ENCODE measurements at regions not wholly inside any gene's neighbourhood (a gene's known extent, or its start where the extent isn't known, plus 50 kb on each side); places are given as distances from the start of the nearest gene placed in this dataset.
"Not testable (repeated sequence)": the region's sequence is repeated elsewhere in the genome, so short reads cannot be mapped to it uniquely, and the experiment has no call there.

DNA sequence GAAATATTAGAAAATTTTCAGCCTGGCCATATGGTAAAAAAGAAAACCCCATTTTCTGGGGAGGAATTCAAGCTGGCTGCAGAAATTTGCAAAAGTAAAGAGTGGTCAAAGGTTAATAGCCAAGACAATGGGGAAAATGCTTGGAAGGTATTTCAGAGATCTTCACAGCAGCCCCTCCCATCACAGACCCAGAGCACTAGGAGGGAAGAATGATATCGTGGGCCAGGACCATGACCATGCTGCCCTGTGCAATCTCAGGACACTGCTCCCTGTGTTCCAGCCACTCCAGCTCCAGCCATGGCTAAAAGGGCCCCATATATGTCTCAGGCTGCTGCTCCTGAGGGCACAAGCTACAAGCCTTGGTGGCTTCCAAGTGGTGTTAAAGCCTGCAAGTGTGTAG lies 93.9 kb upstream of the AGAP1 start:
- DNase-seq (ENCODE audit: low spot score) = no peak

DNA sequence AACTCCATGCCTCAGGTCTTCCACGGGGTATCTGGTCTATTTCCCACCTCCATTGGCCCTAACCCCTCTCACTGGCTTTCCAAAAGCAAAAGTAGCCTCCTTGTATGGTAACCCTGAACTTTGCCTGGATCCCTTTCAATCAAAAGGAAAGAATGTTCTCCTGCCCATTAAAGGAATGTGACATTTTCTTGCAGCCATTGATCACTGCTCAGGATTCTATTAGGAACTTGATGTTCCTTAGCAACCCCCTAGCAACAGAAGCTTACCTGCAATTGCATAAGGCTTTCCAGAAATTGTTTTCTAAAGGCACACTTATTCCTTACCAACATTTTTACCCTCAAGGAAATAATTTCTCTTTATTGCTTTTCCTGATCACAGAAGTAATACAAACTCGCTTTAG lies 91.4 kb upstream of the AGAP1 start:
- no peak for DNase-seq (ENCODE audit: low spot score)

DNA sequence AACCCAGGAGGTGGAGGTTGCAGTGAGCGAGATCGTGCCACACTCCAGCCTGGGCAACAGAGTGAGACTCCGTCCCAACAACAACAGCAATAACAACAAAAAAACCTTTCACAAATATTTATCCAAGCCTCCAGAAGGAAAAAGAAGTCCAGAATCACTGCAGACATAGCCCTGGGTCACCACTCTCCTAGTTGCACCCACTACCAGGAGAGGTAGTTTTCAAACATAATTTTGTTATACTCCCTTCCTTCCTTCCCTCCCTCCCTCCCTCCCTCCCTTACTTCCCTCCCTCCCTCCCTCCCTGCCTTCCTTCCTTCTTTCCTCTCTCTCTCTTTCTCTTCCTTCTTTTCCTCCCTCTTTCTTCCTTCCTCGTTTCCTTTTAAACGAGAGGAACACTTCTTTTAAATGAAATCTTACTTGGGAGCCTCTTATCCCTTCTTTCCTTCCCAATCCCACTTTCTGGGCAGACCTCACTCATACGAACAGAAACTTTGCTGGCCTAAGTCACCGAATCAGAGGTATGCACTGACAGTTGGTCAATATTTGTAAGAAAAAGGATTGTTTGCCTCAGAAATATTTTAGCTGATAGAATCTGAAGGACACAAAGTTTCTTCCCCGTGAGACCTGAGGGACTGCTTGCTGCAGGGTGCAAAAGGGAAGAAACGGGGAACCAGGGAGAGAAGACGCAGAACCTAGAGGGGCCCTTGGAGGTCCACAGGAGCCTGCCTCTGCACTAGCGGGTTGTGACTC lies 88.1 kb upstream of the AGAP1 start:
- DNase-seq (ENCODE audit: low spot score) = no peak

DNA sequence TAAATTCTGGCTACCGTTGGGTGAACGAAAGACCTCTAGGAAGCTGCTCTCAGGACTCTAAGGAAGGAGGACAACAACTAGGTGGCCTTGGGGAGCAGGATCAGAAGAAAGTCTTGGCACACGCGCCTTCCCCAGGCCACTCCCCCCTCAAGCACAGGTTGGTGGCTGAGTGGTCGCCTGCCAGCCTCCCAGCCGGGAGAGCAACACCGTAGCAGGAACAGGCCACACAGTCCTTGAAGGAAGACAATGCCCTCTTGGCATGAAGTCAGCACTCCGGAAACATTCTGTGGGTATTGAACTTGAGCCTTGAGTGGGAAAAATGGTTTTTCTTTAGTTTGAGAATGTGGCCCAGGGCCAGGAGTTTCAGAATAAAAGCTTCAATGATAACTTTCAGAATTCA lies 87.4 kb upstream of the AGAP1 start:
- DNase-seq (ENCODE audit: low spot score) = no peak

DNA sequence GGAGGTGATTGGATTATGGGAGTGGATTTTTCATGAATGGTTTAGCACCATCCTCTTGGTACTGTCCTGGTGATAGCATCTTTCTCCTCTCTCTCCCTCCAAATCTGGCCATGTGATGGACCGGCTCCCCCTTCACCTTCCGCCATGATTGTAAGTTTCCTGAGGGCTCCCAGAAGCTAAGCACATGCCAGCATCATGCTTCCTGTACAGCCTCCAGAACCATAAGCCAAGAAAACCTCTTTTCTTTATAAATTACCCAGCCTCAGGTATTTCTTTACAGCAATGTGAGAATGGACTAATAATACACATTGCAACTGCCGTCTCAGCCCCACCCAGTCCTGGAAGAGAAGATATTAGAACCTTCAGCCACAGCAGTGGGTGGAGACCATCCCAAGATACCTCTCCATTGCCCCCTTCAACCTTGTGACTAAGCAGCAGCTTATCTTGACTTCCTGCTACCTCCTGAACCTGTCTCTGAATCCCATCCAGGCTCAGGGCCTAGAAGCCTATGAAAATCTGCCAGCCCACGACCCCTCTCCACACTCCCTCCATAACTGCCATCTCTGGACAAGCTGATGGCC lies 81.8 kb upstream of the AGAP1 start:
- DNase-seq (ENCODE audit: low spot score) = no peak

DNA sequence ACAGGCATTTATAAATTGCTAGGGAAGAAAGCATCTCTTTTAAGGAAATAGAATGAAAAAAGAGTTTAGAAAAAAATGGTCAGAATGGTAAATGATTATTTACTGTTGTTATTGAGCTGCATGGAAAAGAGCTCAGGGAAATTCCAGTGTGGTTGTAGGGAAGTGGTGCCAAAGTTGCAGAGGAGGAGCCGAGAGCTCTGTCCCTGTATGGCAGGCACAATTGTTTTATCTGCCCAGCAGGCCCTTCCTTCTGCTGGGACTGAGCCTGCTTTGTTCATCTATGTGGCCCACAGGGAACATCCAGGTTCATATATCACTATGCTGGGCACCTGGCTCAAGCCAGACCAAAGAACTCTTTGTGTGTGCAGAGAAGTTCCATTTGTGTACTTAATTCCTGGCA lies 80.8 kb upstream of the AGAP1 start:
- no peak for DNase-seq (ENCODE audit: low spot score)

DNA sequence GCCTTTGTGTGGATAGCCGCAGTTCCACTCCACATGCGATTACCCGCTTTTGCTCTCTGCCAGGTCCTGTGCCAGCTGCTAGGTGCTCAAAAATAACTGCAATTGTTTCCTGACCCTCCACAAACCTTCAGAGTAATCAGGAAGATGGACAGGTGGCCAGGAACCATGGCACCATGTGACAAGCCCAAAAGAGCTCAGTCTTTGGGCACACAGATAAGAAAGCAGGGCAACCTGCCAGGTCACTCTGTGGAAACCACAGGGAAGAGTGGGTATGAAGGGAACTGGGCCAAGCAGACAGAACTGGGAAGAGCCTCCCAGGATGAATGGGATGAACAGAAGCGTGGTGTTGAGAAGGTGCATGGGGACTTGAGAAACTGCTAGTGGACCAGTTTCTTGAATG lies 79.4 kb upstream of the AGAP1 start:
- DNase-seq (ENCODE audit: low spot score) = no peak

DNA sequence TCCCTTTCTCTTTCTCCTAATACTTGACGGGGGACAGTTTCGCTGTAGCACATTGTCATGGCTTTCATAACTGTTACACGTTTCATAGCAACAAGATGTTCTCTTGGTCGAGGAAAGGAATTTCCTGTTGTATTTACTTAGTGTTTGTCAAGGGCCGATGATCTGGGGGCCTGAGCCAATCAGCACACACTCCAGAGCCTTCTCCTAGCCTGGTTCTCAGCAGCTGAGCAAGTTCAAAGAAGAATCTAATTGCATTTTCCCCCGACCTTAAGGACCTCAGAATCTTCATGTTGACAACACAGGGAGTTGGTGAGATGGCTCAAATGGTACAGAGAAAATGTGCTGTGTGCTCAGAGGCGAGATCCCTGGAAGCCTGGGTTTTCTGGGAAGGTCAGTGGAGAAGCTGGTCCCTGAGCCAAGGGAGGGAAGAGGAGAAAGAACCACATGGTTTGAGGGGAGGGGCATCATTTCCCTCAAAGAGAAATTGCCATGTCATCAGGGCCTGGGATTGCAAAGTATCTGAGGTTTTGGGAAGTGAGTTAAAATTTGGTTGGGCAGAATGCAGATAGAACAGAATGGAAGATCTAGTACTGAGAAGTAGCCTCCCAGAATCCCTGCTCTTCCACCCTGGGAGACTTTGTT lies 76.9 kb upstream of the AGAP1 start:
- DNase-seq (ENCODE audit: low spot score) = no peak

DNA sequence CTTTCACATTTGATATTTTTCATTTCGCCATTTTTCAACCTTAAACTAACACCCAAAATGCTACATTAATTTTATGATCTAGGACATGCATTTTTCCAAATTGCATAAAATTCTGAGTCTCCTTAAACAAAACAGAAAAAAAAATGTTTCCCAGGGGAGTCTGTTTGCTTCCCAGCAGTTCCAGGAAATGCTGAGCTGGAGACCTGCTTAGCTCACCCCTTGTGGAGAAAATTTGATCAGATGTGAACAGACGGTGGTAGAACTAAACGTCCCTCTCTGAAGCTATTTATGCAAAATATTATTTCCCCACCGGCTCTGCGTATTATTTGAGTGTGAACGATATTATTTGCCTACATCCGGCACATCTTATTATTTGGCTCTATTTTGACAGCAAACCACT lies 74.9 kb upstream of the AGAP1 start:
- DNase-seq (ENCODE audit: low spot score) = no peak

DNA sequence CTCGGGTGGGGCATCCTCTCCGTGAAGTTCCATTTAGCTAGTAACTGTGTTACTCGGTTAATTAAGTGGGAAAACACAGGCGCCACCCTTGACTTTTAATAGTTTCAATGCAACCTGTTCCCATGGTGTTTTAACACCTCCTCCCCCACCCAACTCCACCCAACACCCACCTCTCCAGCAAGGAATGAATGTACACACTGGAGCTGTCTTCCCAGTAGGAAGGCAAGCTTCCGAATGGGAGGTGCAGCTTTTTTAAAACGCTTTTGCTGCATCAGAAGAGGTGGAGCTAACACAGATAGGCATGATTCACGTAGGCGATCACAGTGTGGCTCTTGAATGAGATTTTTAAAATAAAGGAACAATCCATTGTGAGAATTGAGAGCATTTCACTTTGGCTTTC lies 73.8 kb upstream of the AGAP1 start:
- no peak for DNase-seq (ENCODE audit: low spot score)

DNA sequence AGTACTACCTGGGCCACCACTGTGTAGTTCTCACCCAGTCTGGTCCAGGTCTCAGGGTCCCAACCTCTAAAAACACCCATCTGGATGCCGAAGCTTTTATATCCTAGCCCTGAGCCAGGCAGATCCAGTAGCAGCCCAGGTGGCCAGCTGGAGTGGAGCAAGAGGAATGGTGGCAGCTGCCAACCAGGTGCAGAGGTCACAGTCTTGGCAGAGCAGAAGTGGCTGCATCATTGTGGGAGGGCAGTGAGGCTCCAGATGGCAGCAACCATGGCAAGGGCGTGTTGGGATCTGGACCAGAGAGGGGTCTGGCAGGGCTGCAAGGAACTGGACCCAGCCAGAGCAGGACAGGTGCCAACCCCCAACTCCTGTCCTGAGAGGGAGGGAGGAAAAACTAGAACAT lies 72.2 kb upstream of the AGAP1 start:
- no peak for DNase-seq (ENCODE audit: low spot score)

DNA sequence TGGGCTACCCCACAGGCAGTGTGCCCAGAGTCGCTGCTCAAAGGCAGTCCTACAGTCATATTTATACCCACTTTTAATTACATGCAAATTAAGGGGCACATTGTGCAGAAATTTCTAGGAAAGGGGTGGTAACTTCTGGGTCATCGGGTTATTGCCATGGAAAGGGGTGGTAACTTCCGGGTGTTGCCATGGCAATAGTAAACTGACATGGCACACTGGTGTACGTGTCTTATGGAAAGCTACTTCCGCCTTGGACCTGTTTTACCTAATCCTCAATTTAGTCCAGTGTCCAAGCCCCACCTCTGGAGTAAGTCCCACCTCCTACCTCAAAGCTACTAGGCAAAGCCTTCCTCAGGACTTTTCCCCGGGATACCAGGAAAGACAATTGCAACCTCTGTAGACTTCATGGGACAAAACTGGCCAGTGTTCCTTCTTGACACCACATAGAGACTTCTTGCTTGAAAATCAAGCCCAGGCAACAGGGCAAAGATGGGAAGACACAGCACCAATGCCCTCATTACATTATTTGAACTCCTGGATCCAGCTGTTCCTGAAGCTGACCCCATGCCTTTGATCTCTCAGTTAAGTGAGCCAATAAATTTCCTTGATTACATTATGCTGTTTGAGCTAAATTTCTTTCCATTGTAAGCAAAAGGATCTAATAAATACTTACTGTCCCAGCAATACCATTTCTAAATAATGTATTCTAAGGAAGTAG lies 63.3 kb upstream of the AGAP1 start:
- no peak for DNase-seq (ENCODE audit: low spot score)

DNA sequence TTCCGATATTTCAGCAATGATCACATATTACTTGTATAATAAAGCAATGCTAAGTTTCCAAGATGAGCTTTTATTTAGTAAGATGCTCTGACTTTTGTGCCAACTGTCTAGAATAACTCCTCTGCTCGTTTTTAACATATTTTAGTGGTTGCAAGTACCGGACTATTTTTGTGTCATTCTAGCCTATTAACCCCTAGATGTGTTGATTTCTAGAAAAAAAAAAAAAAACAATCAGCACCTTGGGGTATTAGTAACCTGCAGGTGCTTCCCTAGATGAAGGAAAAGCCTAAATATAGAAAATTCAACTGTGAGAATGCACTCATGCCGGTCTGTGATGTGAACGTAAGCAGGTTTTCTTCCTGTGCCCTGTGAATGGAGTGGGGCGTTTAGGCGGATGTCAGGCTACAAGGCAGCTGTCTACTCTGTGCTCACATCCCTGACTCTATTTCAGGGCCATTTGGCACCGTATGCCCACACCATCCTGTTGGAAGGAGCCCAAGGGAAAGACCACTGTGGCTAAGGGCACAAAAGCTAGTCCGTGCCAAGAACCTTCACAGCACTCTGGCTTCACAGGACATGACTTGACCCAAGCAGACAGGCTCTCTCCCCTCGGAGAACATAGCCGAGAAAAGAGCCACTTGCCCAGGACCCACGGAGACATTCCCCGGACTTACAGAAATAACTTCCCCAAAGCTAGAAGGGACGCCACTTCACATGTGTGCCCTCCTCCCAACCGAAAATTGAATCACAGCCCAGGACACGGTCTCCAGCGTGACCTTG lies 60.9 kb upstream of the AGAP1 start:
- DNase-seq (ENCODE audit: low spot score) = no peak

DNA sequence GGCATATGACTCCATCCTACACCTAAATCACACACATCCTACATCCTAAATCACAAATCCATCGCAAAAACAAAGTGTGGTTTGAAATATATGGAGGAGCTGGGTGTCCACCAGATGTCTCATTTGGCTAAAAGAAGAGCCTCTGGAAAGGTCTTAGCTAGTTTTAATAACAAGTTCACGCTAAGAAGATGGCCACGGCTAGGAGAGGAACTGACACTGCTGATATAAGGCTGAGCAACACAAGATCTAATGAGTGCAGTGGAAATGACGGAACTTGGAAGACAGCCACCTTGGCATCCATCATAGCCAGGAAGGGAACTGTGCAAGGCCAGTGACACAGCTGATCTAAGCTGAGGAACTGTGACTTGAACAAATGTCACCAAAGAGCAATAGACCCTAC lies 60.0 kb upstream of the AGAP1 start:
- no peak for DNase-seq (ENCODE audit: low spot score)

DNA sequence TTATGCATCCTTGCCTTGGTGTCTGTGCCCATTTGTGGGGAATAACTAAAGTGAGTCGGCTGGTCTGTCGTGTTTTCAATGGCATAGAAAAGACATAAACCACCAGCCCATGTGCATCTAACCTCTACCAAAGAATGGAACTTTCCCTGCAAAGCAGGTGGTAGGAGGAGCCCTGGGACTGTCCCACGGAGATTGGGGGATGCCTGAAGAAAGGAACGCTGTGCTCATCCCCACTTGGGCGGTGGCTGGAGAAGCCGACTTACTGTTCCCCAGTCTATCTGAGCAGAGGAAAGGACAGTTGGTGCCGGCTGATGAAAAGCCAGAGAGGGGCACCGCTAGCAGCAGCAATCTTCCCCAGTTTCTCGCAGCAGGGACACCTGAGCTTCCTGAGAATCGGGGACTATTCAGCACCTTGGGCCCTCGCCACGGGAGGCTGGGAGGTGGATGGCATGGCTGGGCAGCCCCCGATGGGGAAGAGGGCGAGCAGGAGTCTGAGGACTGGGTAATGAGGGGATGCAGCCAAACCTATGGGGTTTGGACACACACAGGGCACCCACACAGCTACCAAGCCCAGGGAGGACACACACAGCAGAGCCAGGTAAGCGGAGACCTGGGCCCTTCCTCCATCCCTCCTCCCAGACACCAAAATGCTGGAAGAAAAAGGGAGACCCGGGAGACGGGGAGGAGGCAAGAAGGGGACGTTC lies 53.7 kb upstream of the AGAP1 start:
- DNase-seq (ENCODE audit: low spot score) = no peak

DNA sequence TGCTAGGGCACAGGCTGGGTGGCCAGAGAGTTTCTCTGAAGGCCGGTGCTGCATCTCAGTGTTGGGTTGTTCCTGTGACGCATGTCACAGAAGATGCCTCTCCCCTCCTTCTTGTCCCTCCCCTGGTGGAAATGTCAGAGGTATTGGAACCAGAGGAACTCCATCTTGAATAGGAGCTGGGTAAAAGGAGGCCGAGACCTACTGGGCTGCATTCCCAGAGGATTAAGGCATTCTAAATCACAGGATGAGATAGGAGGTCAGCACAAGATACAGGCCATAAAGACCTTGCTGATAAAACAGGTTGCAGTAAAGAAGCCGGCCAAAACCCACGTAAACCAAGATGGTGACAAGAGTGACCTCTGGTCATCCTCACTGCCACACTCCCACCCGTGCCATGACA lies 50.3 kb upstream of the AGAP1 start:
- DNase-seq (ENCODE audit: low spot score) = not testable (repeated sequence)

Measured in left forelimb (tissue), 1 donor.